ENCODE measurements at regions not wholly inside any gene's neighbourhood (a gene's known extent, or its start where the extent isn't known, plus 50 kb on each side); places are given as distances from the start of the nearest gene placed in this dataset.

DNA sequence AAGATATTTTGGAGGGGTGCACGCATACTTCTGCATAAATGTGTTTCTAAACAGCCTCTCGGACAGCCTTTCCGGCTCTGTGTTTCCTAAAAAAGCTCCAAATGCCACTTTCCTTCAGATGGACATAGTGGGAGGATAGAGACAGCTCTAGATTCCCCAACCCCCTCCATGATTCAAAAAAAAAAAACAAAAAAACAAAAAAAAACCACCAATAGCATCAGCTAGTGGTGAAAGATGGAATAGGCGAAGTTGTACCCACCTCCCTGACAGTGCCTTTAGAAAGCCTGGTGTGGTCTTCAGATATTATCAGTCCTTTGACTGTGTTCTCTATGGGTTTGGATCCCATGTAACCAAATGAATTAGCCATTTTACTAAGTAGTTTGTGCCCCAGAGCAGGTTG, 94.1 kb downstream of the PHETA1 start:
- TF ChIP-seq EZH2phosphoT487 (IDR thresholded peaks at IDR 0.05; ENCODE audit: unreplicated experiment) (no peak), CREB1 (CRISPR knock-in tag; IDR thresholded peaks at IDR 0.05; ENCODE audit: low read depth) (no peak)
- TF ChIP-seq, protein P1, sequence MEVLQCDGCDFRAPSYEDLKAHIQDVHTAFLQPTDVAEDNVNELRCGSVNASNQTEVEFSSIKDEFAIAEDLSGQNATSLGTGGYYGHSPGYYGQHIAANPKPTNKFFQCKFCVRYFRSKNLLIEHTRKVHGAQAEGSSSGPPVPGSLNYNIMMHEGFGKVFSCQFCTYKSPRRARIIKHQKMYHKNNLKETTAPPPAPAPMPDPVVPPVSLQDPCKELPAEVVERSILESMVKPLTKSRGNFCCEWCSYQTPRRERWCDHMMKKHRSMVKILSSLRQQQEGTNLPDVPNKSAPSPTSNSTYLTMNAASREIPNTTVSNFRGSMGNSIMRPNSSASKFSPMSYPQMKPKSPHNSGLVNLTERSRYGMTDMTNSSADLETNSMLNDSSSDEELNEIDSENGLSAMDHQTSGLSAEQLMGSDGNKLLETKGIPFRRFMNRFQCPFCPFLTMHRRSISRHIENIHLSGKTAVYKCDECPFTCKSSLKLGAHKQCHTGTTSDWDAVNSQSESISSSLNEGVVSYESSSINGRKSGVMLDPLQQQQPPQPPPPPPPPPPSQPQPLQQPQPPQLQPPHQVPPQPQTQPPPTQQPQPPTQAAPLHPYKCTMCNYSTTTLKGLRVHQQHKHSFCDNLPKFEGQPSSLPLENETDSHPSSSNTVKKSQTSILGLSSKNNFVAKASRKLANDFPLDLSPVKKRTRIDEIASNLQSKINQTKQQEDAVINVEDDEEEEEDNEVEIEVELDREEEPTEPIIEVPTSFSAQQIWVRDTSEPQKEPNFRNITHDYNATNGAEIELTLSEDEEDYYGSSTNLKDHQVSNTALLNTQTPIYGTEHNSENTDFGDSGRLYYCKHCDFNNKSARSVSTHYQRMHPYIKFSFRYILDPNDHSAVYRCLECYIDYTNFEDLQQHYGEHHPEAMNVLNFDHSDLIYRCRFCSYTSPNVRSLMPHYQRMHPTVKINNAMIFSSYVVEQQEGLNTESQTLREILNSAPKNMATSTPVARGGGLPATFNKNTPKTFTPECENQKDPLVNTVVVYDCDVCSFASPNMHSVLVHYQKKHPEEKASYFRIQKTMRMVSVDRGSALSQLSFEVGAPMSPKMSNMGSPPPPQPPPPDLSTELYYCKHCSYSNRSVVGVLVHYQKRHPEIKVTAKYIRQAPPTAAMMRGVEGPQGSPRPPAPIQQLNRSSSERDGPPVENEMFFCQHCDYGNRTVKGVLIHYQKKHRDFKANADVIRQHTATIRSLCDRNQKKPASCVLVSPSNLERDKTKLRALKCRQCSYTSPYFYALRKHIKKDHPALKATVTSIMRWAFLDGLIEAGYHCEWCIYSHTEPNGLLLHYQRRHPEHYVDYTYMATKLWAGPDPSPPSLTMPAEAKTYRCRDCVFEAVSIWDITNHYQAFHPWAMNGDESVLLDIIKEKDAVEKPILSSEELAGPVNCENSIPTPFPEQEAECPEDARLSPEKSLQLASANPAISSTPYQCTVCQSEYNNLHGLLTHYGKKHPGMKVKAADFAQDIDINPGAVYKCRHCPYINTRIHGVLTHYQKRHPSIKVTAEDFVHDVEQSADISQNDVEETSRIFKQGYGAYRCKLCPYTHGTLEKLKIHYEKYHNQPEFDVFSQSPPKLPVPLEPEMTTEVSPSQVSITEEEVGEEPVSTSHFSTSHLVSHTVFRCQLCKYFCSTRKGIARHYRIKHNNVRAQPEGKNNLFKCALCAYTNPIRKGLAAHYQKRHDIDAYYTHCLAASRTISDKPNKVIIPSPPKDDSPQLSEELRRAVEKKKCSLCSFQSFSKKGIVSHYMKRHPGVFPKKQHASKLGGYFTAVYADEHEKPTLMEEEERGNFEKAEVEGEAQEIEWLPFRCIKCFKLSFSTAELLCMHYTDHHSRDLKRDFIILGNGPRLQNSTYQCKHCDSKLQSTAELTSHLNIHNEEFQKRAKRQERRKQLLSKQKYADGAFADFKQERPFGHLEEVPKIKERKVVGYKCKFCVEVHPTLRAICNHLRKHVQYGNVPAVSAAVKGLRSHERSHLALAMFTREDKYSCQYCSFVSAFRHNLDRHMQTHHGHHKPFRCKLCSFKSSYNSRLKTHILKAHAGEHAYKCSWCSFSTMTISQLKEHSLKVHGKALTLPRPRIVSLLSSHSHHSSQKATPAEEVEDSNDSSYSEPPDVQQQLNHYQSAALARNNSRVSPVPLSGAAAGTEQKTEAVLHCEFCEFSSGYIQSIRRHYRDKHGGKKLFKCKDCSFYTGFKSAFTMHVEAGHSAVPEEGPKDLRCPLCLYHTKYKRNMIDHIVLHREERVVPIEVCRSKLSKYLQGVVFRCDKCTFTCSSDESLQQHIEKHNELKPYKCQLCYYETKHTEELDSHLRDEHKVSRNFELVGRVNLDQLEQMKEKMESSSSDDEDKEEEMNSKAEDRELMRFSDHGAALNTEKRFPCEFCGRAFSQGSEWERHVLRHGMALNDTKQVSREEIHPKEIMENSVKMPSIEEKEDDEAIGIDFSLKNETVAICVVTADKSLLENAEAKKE (CRISPR knock-in tag; IDR thresholded peaks at IDR 0.05): no peak
- TF ChIP-seq, protein P2, sequence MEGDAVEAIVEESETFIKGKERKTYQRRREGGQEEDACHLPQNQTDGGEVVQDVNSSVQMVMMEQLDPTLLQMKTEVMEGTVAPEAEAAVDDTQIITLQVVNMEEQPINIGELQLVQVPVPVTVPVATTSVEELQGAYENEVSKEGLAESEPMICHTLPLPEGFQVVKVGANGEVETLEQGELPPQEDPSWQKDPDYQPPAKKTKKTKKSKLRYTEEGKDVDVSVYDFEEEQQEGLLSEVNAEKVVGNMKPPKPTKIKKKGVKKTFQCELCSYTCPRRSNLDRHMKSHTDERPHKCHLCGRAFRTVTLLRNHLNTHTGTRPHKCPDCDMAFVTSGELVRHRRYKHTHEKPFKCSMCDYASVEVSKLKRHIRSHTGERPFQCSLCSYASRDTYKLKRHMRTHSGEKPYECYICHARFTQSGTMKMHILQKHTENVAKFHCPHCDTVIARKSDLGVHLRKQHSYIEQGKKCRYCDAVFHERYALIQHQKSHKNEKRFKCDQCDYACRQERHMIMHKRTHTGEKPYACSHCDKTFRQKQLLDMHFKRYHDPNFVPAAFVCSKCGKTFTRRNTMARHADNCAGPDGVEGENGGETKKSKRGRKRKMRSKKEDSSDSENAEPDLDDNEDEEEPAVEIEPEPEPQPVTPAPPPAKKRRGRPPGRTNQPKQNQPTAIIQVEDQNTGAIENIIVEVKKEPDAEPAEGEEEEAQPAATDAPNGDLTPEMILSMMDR (conservative IDR thresholded peaks at IDR 0.05; ENCODE audit: low read depth in 2 of 2): peak; percentile 50 to 63
- Mint-ChIP-seq H3K36me3 (ENCODE audit: low read depth) (no peaks in the 10 kb centered on the region; the same call in 2 of the 3 replicates), H3K4me3 (no peak overlapping the region; the same call in 2 of the 3 replicates), H3K27me3 (ENCODE audit: insufficient read depth, low read depth, poor library complexity) (no peaks in the 10 kb centered on the region), H3K9me3 (no peaks in the 10 kb centered on the region), H3K27ac (no peak overlapping the region; the same call in 1 of the 2 replicates), H3K4me1 (peaks cover 3% of the 10 kb centered on the region)
- Histone ChIP-seq H4K20me1 (replicated peaks; ENCODE audit: insufficient read depth) (no peaks in the 10 kb centered on the region; the same call in 1 of the 2 replicates), H3K27me3 (ENCODE audit: insufficient read depth) (no peaks in the 10 kb centered on the region), H3K79me2 (replicated peaks; ENCODE audit: insufficient read depth) (no peaks in the 10 kb centered on the region), H3K4me2 (no peak overlapping the region), H2AFZ (no peak overlapping the region), H3K36me3 (ENCODE audit: insufficient read depth) (no peaks in the 10 kb centered on the region), H3K4me3 (no peak overlapping the region), H3K4me1 (ENCODE audit: insufficient read depth) (no peaks in the 10 kb centered on the region), H3F3A (replicated peaks; ENCODE audit: low read depth) (no peaks in the 10 kb centered on the region), H3K27ac (ENCODE audit: low read depth) (no peak overlapping the region), H3K9me2 (ENCODE audit: insufficient read depth) (no peaks in the 10 kb centered on the region)
- DNase-seq (ENCODE audit: low spot score): peak; percentile 61
- ATAC-seq: peak; percentile 79
